ENCODE measurements at regions not wholly inside any gene's neighbourhood (a gene's known extent, or its start where the extent isn't known, plus 50 kb on each side); places are given as distances from the start of the nearest gene placed in this dataset.

DNA sequence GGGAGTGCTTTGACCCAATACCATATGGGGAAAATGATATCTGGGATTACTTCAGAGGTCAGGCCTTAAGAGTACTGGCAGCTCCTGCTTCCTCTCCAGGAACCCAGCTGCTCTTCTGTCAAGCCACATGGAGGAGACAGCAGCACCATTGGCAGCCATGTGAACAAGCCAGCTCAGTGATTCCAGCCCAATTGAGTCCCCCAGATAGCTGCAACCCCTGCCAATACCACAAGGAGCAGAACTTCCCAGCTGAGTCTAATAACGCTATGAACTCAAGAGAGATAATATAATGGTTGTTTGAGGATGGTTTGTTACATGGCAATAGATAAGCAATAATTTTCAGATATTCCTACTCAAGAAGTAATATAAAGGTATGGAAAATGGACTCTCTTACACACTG, 126.8 kb upstream of the CPNE4 start:
- no peak for TF ChIP-seq GATA3 (IDR thresholded peaks at IDR 0.05; ENCODE audit: low read depth, low read length)
- TF ChIP-seq GATA2 (IDR thresholded peaks at IDR 0.05; ENCODE audit: low read depth, low read length): no peak
